ENCODE measurements at regions not wholly inside any gene's neighbourhood (a gene's known extent, or its start where the extent isn't known, plus 50 kb on each side); places are given as distances from the start of the nearest gene placed in this dataset.
A peak's percentile ranks its signal among the peaks of the same experiment; 100 is the strongest.

DNA sequence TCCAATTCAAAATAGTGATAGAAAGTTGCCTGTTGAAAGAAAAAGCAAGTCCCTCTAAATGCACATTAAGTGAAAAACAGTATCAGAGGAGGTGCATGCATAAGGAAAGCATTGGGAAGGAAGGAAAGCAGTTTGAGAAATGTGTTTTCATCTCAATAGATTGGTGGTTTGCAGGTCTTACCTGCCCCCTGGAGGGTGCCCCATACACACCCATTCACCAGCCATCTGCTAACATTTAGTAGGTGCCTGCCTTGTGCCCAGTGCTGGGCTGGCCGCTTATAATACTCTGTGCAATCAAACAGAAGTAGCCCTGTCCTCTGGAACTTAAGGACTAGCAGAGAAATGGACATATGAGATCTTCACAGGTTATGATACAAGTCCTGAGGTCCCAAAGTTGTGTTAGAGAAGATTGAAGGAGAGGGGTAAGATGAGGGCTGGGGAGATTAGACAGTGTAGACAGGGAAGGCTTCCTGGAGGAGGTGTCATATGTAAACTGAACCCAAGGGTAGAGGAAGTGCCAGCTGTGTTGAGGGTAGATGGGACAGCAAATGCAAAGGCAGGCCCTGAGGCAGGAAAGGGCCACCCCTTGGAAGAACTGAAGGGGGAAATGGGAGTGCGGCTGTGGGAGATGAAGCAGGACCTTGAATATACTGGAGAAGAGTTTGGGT is 184.2 kb downstream of the MN1 start:
- TF ChIP-seq, protein P1, sequence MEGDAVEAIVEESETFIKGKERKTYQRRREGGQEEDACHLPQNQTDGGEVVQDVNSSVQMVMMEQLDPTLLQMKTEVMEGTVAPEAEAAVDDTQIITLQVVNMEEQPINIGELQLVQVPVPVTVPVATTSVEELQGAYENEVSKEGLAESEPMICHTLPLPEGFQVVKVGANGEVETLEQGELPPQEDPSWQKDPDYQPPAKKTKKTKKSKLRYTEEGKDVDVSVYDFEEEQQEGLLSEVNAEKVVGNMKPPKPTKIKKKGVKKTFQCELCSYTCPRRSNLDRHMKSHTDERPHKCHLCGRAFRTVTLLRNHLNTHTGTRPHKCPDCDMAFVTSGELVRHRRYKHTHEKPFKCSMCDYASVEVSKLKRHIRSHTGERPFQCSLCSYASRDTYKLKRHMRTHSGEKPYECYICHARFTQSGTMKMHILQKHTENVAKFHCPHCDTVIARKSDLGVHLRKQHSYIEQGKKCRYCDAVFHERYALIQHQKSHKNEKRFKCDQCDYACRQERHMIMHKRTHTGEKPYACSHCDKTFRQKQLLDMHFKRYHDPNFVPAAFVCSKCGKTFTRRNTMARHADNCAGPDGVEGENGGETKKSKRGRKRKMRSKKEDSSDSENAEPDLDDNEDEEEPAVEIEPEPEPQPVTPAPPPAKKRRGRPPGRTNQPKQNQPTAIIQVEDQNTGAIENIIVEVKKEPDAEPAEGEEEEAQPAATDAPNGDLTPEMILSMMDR (IDR thresholded peaks at IDR 0.05; ENCODE audit: control extremely low read depth in 1 of 3, insufficient read depth in 1 of 3, low read depth in 1 of 3, low read length in 3 of 3), result peak in 1 of 3 experiments; percentile 12; a peak in 1 of 4 replicates
- TF ChIP-seq BCL11A (IDR thresholded peaks at IDR 0.05; ENCODE audit: low read depth in 2 of 2, low read length in 2 of 2) (no peak), POLR2A (IDR thresholded peaks at IDR 0.05; ENCODE audit: control extremely low read depth in 1 of 2, low read depth in 2 of 2, low read length in 2 of 2) (no peak), KDM1A (IDR thresholded peaks at IDR 0.05; ENCODE audit: borderline replicate concordance, low read length) (no peak), SIN3A (conservative IDR thresholded peaks at IDR 0.05 in 1 of 2, IDR thresholded peaks at IDR 0.05 in 1 of 2; ENCODE audit: low read depth in 1 of 2, low read length in 2 of 2) (no peak)

All from H1 (cell line).